Panc1 (cell line): ENCODE measurements at regions not wholly inside any gene's neighbourhood (a gene's known extent, or its start where the extent isn't known, plus 50 kb on each side); places are given as distances from the start of the nearest gene placed in this dataset.

Source experiments
- ATAC-seq: fragments of 200-7000 bp; cut with Tn5 transposase; 2 replicates; pipeline ENCODE4 v1.9.1; 2020; ENCODE audit warnings: mild to moderate bottlenecking, moderate library complexity
- BruUV-seq: library from RNA; stranded (reverse); fragments of 400-500 nt; replicated peaks from 2 replicates; lab custom pipeline; 2021; lab: Mats Ljungman, UMichigan
- CTCF ChIA-PET: fragments of 300-600 bp; sonication (Branson Sonifier 250); formaldehyde crosslinking; loops from one replicate; lab custom pipeline; 2022; ENCODE audit warnings: antibody characterized with exemption; lab: Charles Lee
- POLR2A ChIA-PET: fragments of 300-600 bp; sonication (Branson Sonifier 250); formaldehyde crosslinking; loops from one replicate; lab custom pipeline; 2022; ENCODE audit warnings: antibody characterized with exemption; lab: Charles Lee
- DNase-seq: peaks from one replicate; pipeline ENCODE4 v3.0.0-alpha.2; 2010; ENCODE audit warnings: low read depth, low spot score
- H3K27ac ChIP-seq: 2 replicates; pipeline ENCODE4 v1.5.1; 2011; ENCODE audit warnings: mild to moderate bottlenecking, low read length, inconsistent platforms
- H3K27me3 ChIP-seq: fragments of 200-500 bp; sonication (Bioruptor generic); 2 replicates; pipeline ENCODE4 v1.6.0; 2014; ENCODE audit warnings: low read length, inconsistent platforms; ENCODE audit not compliant: control insufficient read depth, insufficient read depth
- H3K36me3 ChIP-seq: fragments of 200-500 bp; sonication (Bioruptor generic); 2 replicates; pipeline ENCODE4 v1.5.1; 2014; ENCODE audit warnings: inconsistent platforms, mild to moderate bottlenecking, low read length, moderate library complexity; ENCODE audit not compliant: control insufficient read depth, insufficient read depth
- H3K4me1 ChIP-seq: 2 replicates; pipeline ENCODE4 v1.5.1; 2011; ENCODE audit warnings: inconsistent platforms, mild to moderate bottlenecking, low read length, moderate library complexity; ENCODE audit not compliant: control insufficient read depth, insufficient read depth
- H3K4me3 ChIP-seq, 2 experiments: 2 replicates each; pipeline ENCODE4 v1.5.1; 2011 to 2012; ENCODE audit warnings: low read depth in 2 of 2, low read length in 2 of 2, mild to moderate bottlenecking in 2 of 2, inconsistent platforms in 1 of 2, moderate library complexity in 1 of 2
- H3K9me3 ChIP-seq: fragments of 200-500 bp; sonication (Bioruptor generic); 2 replicates; pipeline ENCODE4 v1.5.1; 2014; ENCODE audit warnings: low read depth, mild to moderate bottlenecking, inconsistent platforms, low read length, moderate library complexity; ENCODE audit not compliant: control insufficient read depth, insufficient read depth
- POLR2AphosphoS5 ChIP-seq: IDR thresholded peaks from 2 replicates; pipeline ENCODE4 v1.6.1; 2012; ENCODE audit warnings: mild to moderate bottlenecking, low read depth, low read length, moderate library complexity
- SIN3A ChIP-seq: IDR thresholded peaks from 2 replicates; pipeline ENCODE4 v1.6.1; 2012; ENCODE audit warnings: low read depth, mild to moderate bottlenecking, low read length, moderate library complexity, borderline replicate concordance; ENCODE audit not compliant: insufficient read depth
- TCF7L2 ChIP-seq: IDR thresholded peaks from 2 replicates; pipeline ENCODE4 v1.6.1; 2011; ENCODE audit warnings: mild to moderate bottlenecking, low read depth, low read length, inconsistent platforms
- in situ Hi-C: cut with HindIII; loops from 2 replicates; pipeline ENCODE4 v1.10.0; 2016; ENCODE audit warnings: low sequenced_read_pairs, low pct_unique_long_range_greater_than_20kb
- intact Hi-C: fragments of 100-400 bp; cut with micrococcal nuclease; formaldehyde crosslinking; loops from one replicate; pipeline ENCODE4 v1.10.0; 2022; ENCODE audit not compliant: unreplicated experiment
- TF ChIP-seq, protein P1 (sequence below), 2 experiments: IDR thresholded peaks; 2 replicates each; pipeline ENCODE4 v1.6.1; 2011 to 2012; ENCODE audit warnings: low read depth in 2 of 2, control low read depth in 1 of 2, low read length in 1 of 2, mild to moderate bottlenecking in 1 of 2, moderate library complexity in 1 of 2; ENCODE audit not compliant: insufficient read depth in 1 of 2
- TF ChIP-seq, protein P2 (sequence below): fragments of 450-650 bp; IDR thresholded peaks from 2 replicates; pipeline ENCODE4 v1.5.1; 2017; ENCODE audit warnings: mild to moderate bottlenecking

GRCh38 chr10:131650169-131650705 lies 250.6 kb upstream of the PPP2R2D start:
- POLR2A ChIA-PET: no interaction called here
- Histone ChIP-seq H3K4me1 (0 out of 2 replicates have a peak, but pooled peaks cover 3% of the 10 kb centered on the region), H3K36me3 (no peaks in the 10 kb centered on the region), H3K9me3 (no peaks in the 10 kb centered on the region), H3K4me3 (no peak overlapping the region), H3K27ac (no peak overlapping the region), H3K27me3 (no peaks in the 10 kb centered on the region)
- DNase-seq (no peak), ATAC-seq (no peak)
- CTCF ChIA-PET: no interaction called here
- intact Hi-C loops: no loop called here
- in situ Hi-C loops: no loop called here
- TF ChIP-seq POLR2AphosphoS5: no peak
- no peak for TF ChIP-seq SIN3A
- TF ChIP-seq, protein P1, sequence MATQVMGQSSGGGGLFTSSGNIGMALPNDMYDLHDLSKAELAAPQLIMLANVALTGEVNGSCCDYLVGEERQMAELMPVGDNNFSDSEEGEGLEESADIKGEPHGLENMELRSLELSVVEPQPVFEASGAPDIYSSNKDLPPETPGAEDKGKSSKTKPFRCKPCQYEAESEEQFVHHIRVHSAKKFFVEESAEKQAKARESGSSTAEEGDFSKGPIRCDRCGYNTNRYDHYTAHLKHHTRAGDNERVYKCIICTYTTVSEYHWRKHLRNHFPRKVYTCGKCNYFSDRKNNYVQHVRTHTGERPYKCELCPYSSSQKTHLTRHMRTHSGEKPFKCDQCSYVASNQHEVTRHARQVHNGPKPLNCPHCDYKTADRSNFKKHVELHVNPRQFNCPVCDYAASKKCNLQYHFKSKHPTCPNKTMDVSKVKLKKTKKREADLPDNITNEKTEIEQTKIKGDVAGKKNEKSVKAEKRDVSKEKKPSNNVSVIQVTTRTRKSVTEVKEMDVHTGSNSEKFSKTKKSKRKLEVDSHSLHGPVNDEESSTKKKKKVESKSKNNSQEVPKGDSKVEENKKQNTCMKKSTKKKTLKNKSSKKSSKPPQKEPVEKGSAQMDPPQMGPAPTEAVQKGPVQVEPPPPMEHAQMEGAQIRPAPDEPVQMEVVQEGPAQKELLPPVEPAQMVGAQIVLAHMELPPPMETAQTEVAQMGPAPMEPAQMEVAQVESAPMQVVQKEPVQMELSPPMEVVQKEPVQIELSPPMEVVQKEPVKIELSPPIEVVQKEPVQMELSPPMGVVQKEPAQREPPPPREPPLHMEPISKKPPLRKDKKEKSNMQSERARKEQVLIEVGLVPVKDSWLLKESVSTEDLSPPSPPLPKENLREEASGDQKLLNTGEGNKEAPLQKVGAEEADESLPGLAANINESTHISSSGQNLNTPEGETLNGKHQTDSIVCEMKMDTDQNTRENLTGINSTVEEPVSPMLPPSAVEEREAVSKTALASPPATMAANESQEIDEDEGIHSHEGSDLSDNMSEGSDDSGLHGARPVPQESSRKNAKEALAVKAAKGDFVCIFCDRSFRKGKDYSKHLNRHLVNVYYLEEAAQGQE (IDR thresholded peaks at IDR 0.05; ENCODE audit: insufficient read depth in 1 of 2, low read depth in 2 of 2, low read length in 1 of 2): no peak
- no peak for TF ChIP-seq TCF7L2
- TF ChIP-seq, protein P2, sequence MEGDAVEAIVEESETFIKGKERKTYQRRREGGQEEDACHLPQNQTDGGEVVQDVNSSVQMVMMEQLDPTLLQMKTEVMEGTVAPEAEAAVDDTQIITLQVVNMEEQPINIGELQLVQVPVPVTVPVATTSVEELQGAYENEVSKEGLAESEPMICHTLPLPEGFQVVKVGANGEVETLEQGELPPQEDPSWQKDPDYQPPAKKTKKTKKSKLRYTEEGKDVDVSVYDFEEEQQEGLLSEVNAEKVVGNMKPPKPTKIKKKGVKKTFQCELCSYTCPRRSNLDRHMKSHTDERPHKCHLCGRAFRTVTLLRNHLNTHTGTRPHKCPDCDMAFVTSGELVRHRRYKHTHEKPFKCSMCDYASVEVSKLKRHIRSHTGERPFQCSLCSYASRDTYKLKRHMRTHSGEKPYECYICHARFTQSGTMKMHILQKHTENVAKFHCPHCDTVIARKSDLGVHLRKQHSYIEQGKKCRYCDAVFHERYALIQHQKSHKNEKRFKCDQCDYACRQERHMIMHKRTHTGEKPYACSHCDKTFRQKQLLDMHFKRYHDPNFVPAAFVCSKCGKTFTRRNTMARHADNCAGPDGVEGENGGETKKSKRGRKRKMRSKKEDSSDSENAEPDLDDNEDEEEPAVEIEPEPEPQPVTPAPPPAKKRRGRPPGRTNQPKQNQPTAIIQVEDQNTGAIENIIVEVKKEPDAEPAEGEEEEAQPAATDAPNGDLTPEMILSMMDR: no peak
- no TSS peak for BruUV-seq

DNA sequence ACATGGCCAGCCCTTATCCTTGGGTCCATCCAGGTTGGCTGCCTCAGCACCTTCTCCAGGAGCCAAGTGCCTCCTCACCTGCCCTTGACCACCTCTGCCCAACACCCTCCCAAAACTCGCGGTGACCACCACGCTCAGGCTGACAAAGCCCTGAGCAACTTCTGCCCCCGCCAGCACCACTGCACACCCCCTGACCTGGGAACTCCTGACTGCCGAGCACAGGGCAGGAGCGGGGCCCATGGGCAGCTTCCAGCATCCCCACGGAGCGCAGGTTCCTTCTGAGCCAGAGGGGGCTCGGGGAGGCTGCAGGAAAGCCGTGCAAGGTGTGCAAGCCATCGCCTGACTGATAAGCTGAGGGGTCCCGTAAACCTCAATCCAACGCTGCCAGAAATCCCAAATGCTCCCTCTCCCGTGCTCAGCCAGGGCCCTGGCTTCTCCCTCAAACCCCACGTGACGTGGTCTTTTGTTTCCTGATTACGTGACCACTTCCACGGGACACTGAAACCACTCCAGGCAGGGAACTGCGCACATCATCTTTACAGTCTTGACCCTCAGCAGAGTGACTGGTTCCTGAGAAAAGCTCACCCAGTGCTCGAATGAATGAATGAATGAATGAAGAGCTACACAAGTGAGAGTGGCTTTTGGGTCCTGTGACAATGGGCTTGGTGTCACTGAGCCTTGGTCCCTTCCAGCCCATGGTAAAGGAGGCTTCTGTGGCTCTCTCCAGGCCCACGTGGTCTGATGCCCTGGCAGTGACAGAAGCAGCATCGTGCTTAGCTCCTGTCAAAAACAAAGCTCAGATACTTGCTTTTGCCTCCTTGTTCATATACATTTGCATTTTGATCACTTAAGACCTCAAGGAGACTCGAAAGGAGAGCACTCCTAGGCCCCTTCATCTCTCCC lies 249.8 kb upstream of the PPP2R2D start:
- ChIA-PET CTCF (no interaction called here), POLR2A (no interaction called here)
- no peaks in the 10 kb centered on the region for H3K9me3 ChIP-seq
- H3K36me3 ChIP-seq: no peaks in the 10 kb centered on the region
- in situ Hi-C loops: no loop called here
- no peak overlapping the region for H3K4me3 ChIP-seq
- DNase-seq: no peak
- H3K27ac ChIP-seq: no peak overlapping the region
- ATAC-seq: no peak
- intact Hi-C loops: no loop called here
- no TSS peak for BruUV-seq
- H3K27me3 ChIP-seq: no peaks in the 10 kb centered on the region
- TF ChIP-seq POLR2AphosphoS5: no peak
- TF ChIP-seq TCF7L2: no peak
- TF ChIP-seq, protein P1 (IDR thresholded peaks at IDR 0.05; ENCODE audit: insufficient read depth in 1 of 2, low read depth in 2 of 2, low read length in 1 of 2): no peak
- no peak for TF ChIP-seq SIN3A
- TF ChIP-seq, protein P2: no peak
- 0 out of 2 replicates have a peak, but pooled peaks cover 3% of the 10 kb centered on the region for H3K4me1 ChIP-seq
